ENCODE measurements at regions not wholly inside any gene's neighbourhood (a gene's known extent, or its start where the extent isn't known, plus 50 kb on each side); places are given as distances from the start of the nearest gene placed in this dataset.

DNA sequence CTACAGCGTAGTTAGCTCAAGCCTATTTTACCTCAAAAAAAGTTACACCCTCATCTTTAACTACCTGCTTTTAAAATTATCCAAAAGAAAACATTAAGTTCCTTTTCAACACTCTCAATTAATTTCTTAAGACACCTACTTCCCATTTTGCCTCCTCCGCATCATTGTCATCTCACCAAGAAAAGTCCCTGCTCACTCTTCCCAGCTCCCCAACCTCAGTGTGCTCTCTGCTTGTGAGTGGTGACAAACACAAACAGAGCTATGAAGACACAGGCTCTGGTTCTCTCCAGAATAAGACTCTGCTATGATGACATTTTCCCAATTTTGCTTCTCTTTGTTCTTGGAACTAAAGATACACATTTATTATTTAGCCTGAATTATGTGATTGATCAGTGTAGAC lies 385.1 kb upstream of the HTR2A start:
- H3K9me3 ChIP-seq (ENCODE audit: control insufficient read depth in 2 of 3, low read length in 3 of 3): no peaks in the 10 kb centered on the region
- H3K27me3 ChIP-seq (ENCODE audit: control insufficient read depth in 2 of 2, insufficient read depth in 2 of 2, low read length in 2 of 2): no peaks in the 10 kb centered on the region
- DNase-seq (no peak), ATAC-seq (no peak)
- Mint-ChIP-seq H3K36me3 (no peaks in the 10 kb centered on the region), H3K27me3 (peaks cover 0 to 10% (median under 1%) of the 10 kb centered on the region in 5 donors), H3K4me1 (no peaks in the 10 kb centered on the region), H3K4me3 (no peak overlapping the region), H3K27ac (no peak overlapping the region), H3K9me3 (peaks cover 0 to 4% (median 0%) of the 10 kb centered on the region in 11 donors)
- H3K27ac ChIP-seq (ENCODE audit: low read depth, low read length): no peak overlapping the region
- no peaks in the 10 kb centered on the region for H3K4me1 ChIP-seq (ENCODE audit: control insufficient read depth in 2 of 2, insufficient read depth in 2 of 2, low read length in 2 of 2)
- CTCF ChIA-PET: no interaction called here
- no peak overlapping the region for H3K4me3 ChIP-seq (ENCODE audit: low read length)
- POLR2A ChIA-PET: no interaction called here
- no peaks in the 10 kb centered on the region for H3K36me3 ChIP-seq (ENCODE audit: control insufficient read depth in 2 of 3, insufficient read depth in 3 of 3, low read length in 3 of 3)
- intact Hi-C loops (cut with micrococcal nuclease): no loop called here

DNA sequence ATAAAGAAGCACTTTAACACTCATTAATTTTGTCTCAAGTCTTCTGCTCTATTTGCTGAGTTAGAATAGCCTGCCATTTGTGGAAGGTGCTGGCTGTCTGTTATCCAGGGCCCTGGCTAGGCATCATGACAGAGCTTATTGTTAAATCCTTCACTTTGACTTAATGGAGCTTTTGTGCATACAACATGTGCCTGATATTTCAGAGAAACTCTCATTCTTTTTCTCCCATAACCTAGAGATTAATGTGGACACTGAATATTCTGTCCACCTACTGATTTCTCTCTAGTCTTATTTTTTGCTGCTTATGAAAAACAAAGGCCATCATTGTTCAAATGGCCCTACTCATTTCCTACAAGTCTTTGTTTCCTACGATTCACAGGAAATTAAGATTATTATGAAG lies 383.1 kb upstream of the HTR2A start:
- no peaks in the 10 kb centered on the region for H3K27me3 ChIP-seq (ENCODE audit: control insufficient read depth in 2 of 2, insufficient read depth in 2 of 2, low read length in 2 of 2)
- CTCF ChIA-PET: no interaction called here
- H3K36me3 Mint-ChIP-seq: no peaks in the 10 kb centered on the region
- no peaks in the 10 kb centered on the region for H3K4me1 Mint-ChIP-seq
- no peaks in the 10 kb centered on the region for H3K9me3 ChIP-seq (ENCODE audit: control insufficient read depth in 2 of 3, low read length in 3 of 3)
- no peaks in the 10 kb centered on the region for H3K36me3 ChIP-seq (ENCODE audit: control insufficient read depth in 2 of 3, insufficient read depth in 3 of 3, low read length in 3 of 3)
- POLR2A ChIA-PET: no interaction called here
- no peak overlapping the region for H3K27ac ChIP-seq (ENCODE audit: low read depth, low read length)
- no peak overlapping the region for H3K4me3 Mint-ChIP-seq
- no peak overlapping the region for H3K27ac Mint-ChIP-seq
- H3K4me1 ChIP-seq (ENCODE audit: control insufficient read depth in 2 of 2, insufficient read depth in 2 of 2, low read length in 2 of 2): no peaks in the 10 kb centered on the region
- no peak for DNase-seq
- H3K27me3 Mint-ChIP-seq: peaks cover 0 to 10% (median 0%) of the 10 kb centered on the region in 5 donors
- H3K9me3 Mint-ChIP-seq: peaks cover 0 to 7% (median 0%) of the 10 kb centered on the region in 11 donors
- intact Hi-C loops (cut with micrococcal nuclease): no loop called here
- H3K4me3 ChIP-seq (ENCODE audit: low read length): no peak overlapping the region
- ATAC-seq: no peak

- CTCF ChIA-PET: no interaction called here
Observed at GRCh38 chr13:47277774-47278173, 380.9 kb upstream of the HTR2A start.

GRCh38 chr13:47268270-47268669 lies 371.4 kb upstream of the HTR2A start:
- CTCF ChIA-PET: no interaction called here
- Histone ChIP-seq H3K27me3 (ENCODE audit: control insufficient read depth in 2 of 2, insufficient read depth in 2 of 2, low read length in 2 of 2) (no peaks in the 10 kb centered on the region), H3K9me3 (ENCODE audit: control insufficient read depth in 2 of 3, low read length in 3 of 3) (no peaks in the 10 kb centered on the region), H3K4me1 (ENCODE audit: control insufficient read depth in 2 of 2, insufficient read depth in 2 of 2, low read length in 2 of 2) (no peaks in the 10 kb centered on the region), H3K36me3 (ENCODE audit: control insufficient read depth in 2 of 3, insufficient read depth in 3 of 3, low read length in 3 of 3) (no peaks in the 10 kb centered on the region), H3K4me3 (ENCODE audit: low read length) (no peak overlapping the region), H3K27ac (ENCODE audit: low read depth, low read length) (no peak overlapping the region)
- intact Hi-C loops (cut with micrococcal nuclease): no loop called here
- H3K27me3 Mint-ChIP-seq: peaks cover 0 to 7% (median 3%) of the 10 kb centered on the region in 5 donors
- ATAC-seq (no peak), DNase-seq (no peak)
- POLR2A ChIA-PET: no interaction called here
- no peaks in the 10 kb centered on the region for H3K36me3 Mint-ChIP-seq
- no peak overlapping the region for H3K27ac Mint-ChIP-seq
- H3K9me3 Mint-ChIP-seq: peaks cover 0 to 11% (median 1%) of the 10 kb centered on the region in 11 donors
- no peak overlapping the region for H3K4me3 Mint-ChIP-seq
- peaks cover 0 to 2% (median 0%) of the 10 kb centered on the region in 7 donors for H3K4me1 Mint-ChIP-seq

More at GRCh38 chr13:47277774-47278173, 380.9 kb upstream of the HTR2A start:
- H3K27me3 Mint-ChIP-seq: peaks cover 0 to 11% (median 3%) of the 10 kb centered on the region in 5 donors
- H3K4me3 Mint-ChIP-seq: no peak overlapping the region
- no peak overlapping the region for H3K27ac Mint-ChIP-seq
- intact Hi-C loops (cut with micrococcal nuclease): no loop called here
- H3K9me3 Mint-ChIP-seq: peaks cover 0 to 13% (median 0%) of the 10 kb centered on the region in 11 donors
- H3K4me1 Mint-ChIP-seq: no peaks in the 10 kb centered on the region
- Histone ChIP-seq H3K4me3 (ENCODE audit: low read length) (no peak overlapping the region), H3K9me3 (ENCODE audit: control insufficient read depth in 2 of 3, low read length in 3 of 3) (no peaks in the 10 kb centered on the region), H3K27me3 (ENCODE audit: control insufficient read depth in 2 of 2, insufficient read depth in 2 of 2, low read length in 2 of 2) (no peaks in the 10 kb centered on the region), H3K4me1 (ENCODE audit: control insufficient read depth in 2 of 2, insufficient read depth in 2 of 2, low read length in 2 of 2) (no peaks in the 10 kb centered on the region), H3K27ac (ENCODE audit: low read depth, low read length) (no peak overlapping the region), H3K36me3 (ENCODE audit: control insufficient read depth in 2 of 3, insufficient read depth in 3 of 3, low read length in 3 of 3) (no peaks in the 10 kb centered on the region)
- POLR2A ChIA-PET: no interaction called here
- no peaks in the 10 kb centered on the region for H3K36me3 Mint-ChIP-seq
- DNase-seq (no peak), ATAC-seq (no peak)

DNA sequence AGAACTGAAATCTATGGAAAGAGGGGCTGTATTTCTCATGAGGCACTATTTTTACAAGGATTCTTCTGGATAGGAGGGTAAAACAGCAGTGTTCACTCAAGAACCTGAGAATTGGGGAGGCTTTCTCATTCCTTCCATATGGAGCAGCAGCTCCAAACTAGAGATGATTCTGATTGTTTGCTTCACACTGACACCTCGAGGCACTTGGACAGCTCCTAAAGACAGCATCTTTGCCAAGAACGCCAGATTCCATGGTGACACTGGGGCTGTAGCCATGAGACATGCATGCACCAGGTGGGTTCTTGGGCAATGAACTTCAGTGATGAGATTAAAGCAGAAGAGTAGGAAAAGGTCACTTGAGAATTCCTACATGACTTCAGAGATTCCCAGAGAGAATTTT lies 361.5 kb upstream of the HTR2A start:
- Histone ChIP-seq H3K27me3 (ENCODE audit: control insufficient read depth in 2 of 2, insufficient read depth in 2 of 2, low read length in 2 of 2) (no peaks in the 10 kb centered on the region), H3K27ac (ENCODE audit: low read depth, low read length) (no peak overlapping the region), H3K9me3 (ENCODE audit: control insufficient read depth in 2 of 3, low read length in 3 of 3) (no peaks in the 10 kb centered on the region), H3K36me3 (ENCODE audit: control insufficient read depth in 2 of 3, insufficient read depth in 3 of 3, low read length in 3 of 3) (no peaks in the 10 kb centered on the region), H3K4me1 (ENCODE audit: control insufficient read depth in 2 of 2, insufficient read depth in 2 of 2, low read length in 2 of 2) (no peaks in the 10 kb centered on the region), H3K4me3 (ENCODE audit: low read length) (no peak overlapping the region)
- CTCF ChIA-PET: no interaction called here
- DNase-seq: no peak
- POLR2A ChIA-PET: no interaction called here
- no peak for ATAC-seq
- no peaks in the 10 kb centered on the region for H3K36me3 Mint-ChIP-seq
- H3K27ac Mint-ChIP-seq: no peak overlapping the region
- H3K4me3 Mint-ChIP-seq: no peak overlapping the region
- intact Hi-C loops (cut with micrococcal nuclease): no loop called here
- peaks cover 0 to 6% (median 0%) of the 10 kb centered on the region in 11 donors for H3K9me3 Mint-ChIP-seq
- H3K27me3 Mint-ChIP-seq: peaks cover 0 to 8% (median 0%) of the 10 kb centered on the region in 5 donors
- H3K4me1 Mint-ChIP-seq: no peaks in the 10 kb centered on the region

GRCh38 chr13:47256618-47257017 lies 359.8 kb upstream of the HTR2A start:
- no peaks in the 10 kb centered on the region for H3K36me3 Mint-ChIP-seq
- Histone ChIP-seq H3K27me3 (ENCODE audit: control insufficient read depth in 2 of 2, insufficient read depth in 2 of 2, low read length in 2 of 2) (no peaks in the 10 kb centered on the region), H3K9me3 (ENCODE audit: control insufficient read depth in 2 of 3, low read length in 3 of 3) (no peaks in the 10 kb centered on the region), H3K4me1 (ENCODE audit: control insufficient read depth in 2 of 2, insufficient read depth in 2 of 2, low read length in 2 of 2) (no peaks in the 10 kb centered on the region), H3K4me3 (ENCODE audit: low read length) (no peak overlapping the region), H3K36me3 (ENCODE audit: control insufficient read depth in 2 of 3, insufficient read depth in 3 of 3, low read length in 3 of 3) (no peaks in the 10 kb centered on the region), H3K27ac (ENCODE audit: low read depth, low read length) (no peak overlapping the region)
- no peak for DNase-seq
- H3K27me3 Mint-ChIP-seq: peaks cover 0 to 7% (median 4%) of the 10 kb centered on the region in 5 donors
- intact Hi-C loops (cut with micrococcal nuclease): no loop called here
- ChIA-PET POLR2A (no interaction called here), CTCF (no interaction called here)
- H3K4me1 Mint-ChIP-seq: no peaks in the 10 kb centered on the region
- H3K27ac Mint-ChIP-seq: no peak overlapping the region
- H3K9me3 Mint-ChIP-seq: peaks cover 0 to 3% (median 0%) of the 10 kb centered on the region in 11 donors
- no peak overlapping the region for H3K4me3 Mint-ChIP-seq
- no peak for ATAC-seq

GRCh38 chr13:47252627-47253026 lies 355.8 kb upstream of the HTR2A start:
- Mint-ChIP-seq H3K36me3 (no peaks in the 10 kb centered on the region), H3K4me1 (no peaks in the 10 kb centered on the region), H3K9me3 (peaks cover 0 to 3% (median 0%) of the 10 kb centered on the region in 11 donors), H3K4me3 (no peak overlapping the region), H3K27me3 (peaks cover 0 to 11% (median 4%) of the 10 kb centered on the region in 5 donors), H3K27ac (no peak overlapping the region)
- no peaks in the 10 kb centered on the region for H3K36me3 ChIP-seq (ENCODE audit: control insufficient read depth in 2 of 3, insufficient read depth in 3 of 3, low read length in 3 of 3)
- H3K4me3 ChIP-seq (ENCODE audit: low read length): no peak overlapping the region
- DNase-seq (no peak), ATAC-seq (no peak)
- intact Hi-C loops (cut with micrococcal nuclease): no loop called here
- no peaks in the 10 kb centered on the region for H3K27me3 ChIP-seq (ENCODE audit: control insufficient read depth in 2 of 2, insufficient read depth in 2 of 2, low read length in 2 of 2)
- no peaks in the 10 kb centered on the region for H3K9me3 ChIP-seq (ENCODE audit: control insufficient read depth in 2 of 3, low read length in 3 of 3)
- H3K27ac ChIP-seq (ENCODE audit: low read depth, low read length): no peak overlapping the region
- H3K4me1 ChIP-seq (ENCODE audit: control insufficient read depth in 2 of 2, insufficient read depth in 2 of 2, low read length in 2 of 2): no peaks in the 10 kb centered on the region
- ChIA-PET CTCF (no interaction called here), POLR2A (no interaction called here)

Data from naive thymus-derived CD4-positive, alpha-beta T cell (primary cell).